HCT116 (cell line): ENCODE measurements at regions not wholly inside any gene's neighbourhood (a gene's known extent, or its start where the extent isn't known, plus 50 kb on each side); places are given as distances from the start of the nearest gene placed in this dataset.

Source experiments
- ATAC-seq: fragments of 200-7000 bp; cut with Tn5 transposase; 2 replicates; pipeline ENCODE4 v1.9.1; 2020; ENCODE audit warnings: mild to moderate bottlenecking, moderate library complexity
- BruUV-seq: library from RNA; stranded (reverse); fragments of 400-500 nt; replicated peaks from 2 replicates; lab custom pipeline; 2021; lab: Mats Ljungman, UMichigan
- CTCF ChIA-PET: fragments of 300-600 bp; sonication (Branson Sonifier 250); formaldehyde crosslinking; loops from one replicate; lab custom pipeline; 2021; ENCODE audit warnings: antibody characterized with exemption; lab: Charles Lee
- POLR2A ChIA-PET: fragments of 300-600, 350-600 bp; sonication (Branson Sonifier 250); formaldehyde crosslinking; loops from one replicate; lab custom pipeline; 2021; ENCODE audit warnings: antibody characterized with exemption; lab: Charles Lee
- RAD21 ChIA-PET, 2 experiments: fragments of 300-600 bp; sonication (Branson Sonifier 250); formaldehyde crosslinking; loops; one replicate each; lab custom pipeline; 2023; ENCODE audit warnings: low total read pairs in 2 of 2; ENCODE audit not compliant: uncharacterized antibody in 2 of 2, unreplicated experiment in 2 of 2, low non-redundant PET in 1 of 2; lab: Charles Lee
- DNase-seq: peaks from one replicate; pipeline ENCODE4 v3.0.0-alpha.2; 2010; ENCODE audit warnings: low read depth, low spot score
- H2AFZ ChIP-seq: fragments of 200-600 bp; shearing (Covaris generic), sonication (generic); 2 replicates; pipeline ENCODE4 v1.6.1; 2017; ENCODE audit warnings: low read depth, mixed run types, mixed read lengths, antibody characterized with exemption, low read length; ENCODE audit not compliant: poor library complexity, severe bottlenecking
- H3K27ac ChIP-seq: 2 replicates; pipeline ENCODE4 v1.5.1; 2012; ENCODE audit warnings: low read depth, low read length
- H3K27me3 ChIP-seq: fragments of 200-600 bp; sonication (generic); 2 replicates; pipeline ENCODE4 v1.6.1; 2016; ENCODE audit warnings: mixed run types, low read length, mixed read lengths; ENCODE audit not compliant: insufficient read depth
- H3K36me3 ChIP-seq, 2 experiments: fragments of 200-500 bp in 1 of 2; fragments of 200-600 bp in 1 of 2; sonication (Bioruptor generic) in 1 of 2; sonication (generic) in 1 of 2; 2 replicates each; pipeline versions ENCODE4 v1.5.1 to v1.6.1; 2014 to 2016; ENCODE audit warnings: low read length in 2 of 2, inconsistent platforms in 1 of 2, mixed read lengths in 1 of 2, mixed run types in 1 of 2; ENCODE audit not compliant: insufficient read depth in 2 of 2, control insufficient read depth in 1 of 2
- H3K4me1 ChIP-seq, 2 experiments: fragments of 200-600 bp in 1 of 2; sonication (generic) in 1 of 2; 2 replicates each; pipeline versions ENCODE4 v1.5.1 to v1.6.1; 2012 to 2017; ENCODE audit warnings: low read length in 2 of 2, inconsistent platforms in 1 of 2, mild to moderate bottlenecking in 1 of 2, mixed read lengths in 1 of 2, mixed run types in 1 of 2, moderate library complexity in 1 of 2; ENCODE audit not compliant: insufficient read depth in 2 of 2, control insufficient read depth in 1 of 2
- H3K4me2 ChIP-seq: fragments of 200-600 bp; sonication (generic); 2 replicates; pipeline ENCODE4 v1.6.1; 2017; ENCODE audit warnings: mixed run types, low read length, mixed read lengths
- H3K4me3 ChIP-seq, 2 experiments: fragments of 200-600 bp in 1 of 2; sonication (generic) in 1 of 2; replicated peaks in 1 of 2; 2 replicates each; pipeline ENCODE4 v1.5.1; 2011 to 2016; ENCODE audit warnings: low read length in 2 of 2, control low read depth in 1 of 2, low read depth in 1 of 2, mild to moderate bottlenecking in 1 of 2, mixed read lengths in 1 of 2, mixed run types in 1 of 2
- H3K79me2 ChIP-seq: fragments of 200-600 bp; sonication (generic); 2 replicates; pipeline ENCODE4 v1.6.1; 2017; ENCODE audit warnings: mild to moderate bottlenecking, mixed run types, low read length, moderate library complexity, mixed read lengths; ENCODE audit not compliant: insufficient read depth
- H3K9ac ChIP-seq: fragments of 200-600 bp; sonication (generic); 2 replicates; pipeline ENCODE4 v1.6.1; 2016; ENCODE audit warnings: low read length, mixed read lengths
- H3K9me2 ChIP-seq: fragments of 200-600 bp; sonication (generic), shearing (Covaris generic); 2 replicates; pipeline ENCODE4 v1.6.1; 2017; ENCODE audit warnings: mixed run types, mild to moderate bottlenecking, moderate library complexity; ENCODE audit not compliant: insufficient read depth
- H3K9me3 ChIP-seq, 2 experiments: fragments of 200-500 bp in 1 of 2; fragments of 200-600 bp in 1 of 2; sonication (Bioruptor generic) in 1 of 2; sonication (generic) in 1 of 2; 2 replicates each; pipeline ENCODE4 v1.6.1; 2014 to 2017; ENCODE audit warnings: low read length in 2 of 2, mixed read lengths in 2 of 2, inconsistent platforms in 1 of 2, low read depth in 1 of 2, mild to moderate bottlenecking in 1 of 2, mixed run types in 1 of 2, moderate library complexity in 1 of 2; ENCODE audit not compliant: control insufficient read depth in 1 of 2, insufficient read depth in 1 of 2
- H4K20me1 ChIP-seq: fragments of 200-600 bp; sonication (generic), shearing (Covaris generic); 2 replicates; pipeline ENCODE4 v1.6.1; 2017; ENCODE audit warnings: mixed run types, mild to moderate bottlenecking, moderate library complexity; ENCODE audit not compliant: insufficient read depth
- ATF3 ChIP-seq: IDR thresholded peaks from 2 replicates; pipeline ENCODE4 v1.6.1; 2012
- CTCF ChIP-seq, 3 experiments: fragments of 200-600 bp in 1 of 3; sonication (generic) in 1 of 3; IDR thresholded peaks in 2 of 3; conservative IDR thresholded peaks in 1 of 3; 2 replicates each; pipeline ENCODE4 v1.5.1; 2012 to 2017; ENCODE audit warnings: low read depth in 2 of 3, low read length in 2 of 3, antibody characterized with exemption in 1 of 3, borderline replicate concordance in 1 of 3, control low read depth in 1 of 3, mild to moderate bottlenecking in 1 of 3, mixed read lengths in 1 of 3, mixed run types in 1 of 3, moderate library complexity in 1 of 3; ENCODE audit not compliant: insufficient read depth in 1 of 3
- ELF1 ChIP-seq: IDR thresholded peaks from 2 replicates; pipeline ENCODE4 v1.6.1; 2012; ENCODE audit warnings: low read depth, borderline replicate concordance
- EZH2 ChIP-seq: fragments of 200-600 bp; sonication (generic); IDR thresholded peaks from 2 replicates; pipeline ENCODE4 v1.6.1; 2017; ENCODE audit warnings: antibody characterized with exemption, mixed run types
- JUND ChIP-seq: IDR thresholded peaks from 2 replicates; pipeline ENCODE4 v1.6.1; 2012
- MAX ChIP-seq: IDR thresholded peaks from 2 replicates; pipeline ENCODE4 v1.6.1; 2012
- POLR2AphosphoS5 ChIP-seq: IDR thresholded peaks from 2 replicates; pipeline ENCODE4 v1.6.1; 2011; ENCODE audit warnings: mild to moderate bottlenecking, low read depth, low read length, moderate library complexity
- REST ChIP-seq: IDR thresholded peaks from 2 replicates; pipeline ENCODE4 v1.6.1; 2012; ENCODE audit warnings: low read depth
- SP1 ChIP-seq: IDR thresholded peaks from 2 replicates; pipeline ENCODE4 v1.6.1; 2012; ENCODE audit warnings: low read depth
- SRF ChIP-seq: IDR thresholded peaks from 2 replicates; pipeline ENCODE4 v1.6.1; 2012; ENCODE audit warnings: low read depth
- TCF7L2 ChIP-seq: IDR thresholded peaks from 2 replicates; pipeline ENCODE4 v1.7.0; 2011; ENCODE audit warnings: borderline replicate concordance, inconsistent platforms; ENCODE audit not compliant: insufficient read depth, insufficient read length; ENCODE audit errors: extremely low read depth
- YY1 ChIP-seq: IDR thresholded peaks from 2 replicates; pipeline ENCODE4 v1.6.1; 2011; ENCODE audit warnings: low read length, low read depth, moderate library complexity, mild to moderate bottlenecking; ENCODE audit not compliant: insufficient replicate concordance; ENCODE audit errors: extremely low read depth
- ZBTB33 ChIP-seq: IDR thresholded peaks from 2 replicates; pipeline ENCODE4 v1.6.1; 2011; ENCODE audit warnings: mild to moderate bottlenecking, low read length, moderate library complexity; ENCODE audit not compliant: insufficient replicate concordance; ENCODE audit errors: extremely low read depth
- ZNF274 ChIP-seq: fragments of 200-500 bp; sonication (Bioruptor generic); IDR thresholded peaks from 2 replicates; pipeline ENCODE4 v1.6.1; 2014; ENCODE audit warnings: mild to moderate bottlenecking, low read depth, low read length, inconsistent platforms
- intact Hi-C: fragments of 100-400 bp; cut with micrococcal nuclease; formaldehyde crosslinking; loops from 2 replicates; pipeline ENCODE4 v1.10.0; 2022

- H2AFZ ChIP-seq, result peak overlapping the region; percentile 49
- H3K27ac ChIP-seq, result no peak overlapping the region
- H3K4me1 ChIP-seq, result peaks cover under 1 to 5% of the 10 kb centered on the region in 2 experiments; a peak in 2 of 4 replicates
- no TSS peak for BruUV-seq
- intact Hi-C loops, result loop anchor here (5.0 kb wide), 1 partner anchor 718 kb away; no protein-coding TSS in a partner anchor
- no peaks in the 10 kb centered on the region for H3K9me3 ChIP-seq
- H3K4me3 ChIP-seq, result no peak overlapping the region
- no peaks in the 10 kb centered on the region for H3K79me2 ChIP-seq
- CTCF ChIA-PET, result interaction anchor here (0.5 to 3.3 kb wide), 12 partner anchors 25 to 666 kb away, joined by 3 to 40 read pairs (median 4); no protein-coding TSS in a partner anchor
- 0 out of 2 replicates have a peak, but pooled peaks have one; percentile 15 for ATAC-seq
- H3K27me3 ChIP-seq, result no peaks in the 10 kb centered on the region
- H3K9ac ChIP-seq, result no peak overlapping the region
- no peaks in the 10 kb centered on the region for H3K9me2 ChIP-seq
- no peak for DNase-seq
- 0 out of 2 replicates have a peak overlapping the region, but pooled peaks have one; percentile 60 for H3K4me2 ChIP-seq
- POLR2A ChIA-PET, result no interaction called here
- no peaks in the 10 kb centered on the region for H4K20me1 ChIP-seq
- TF ChIP-seq CTCF (IDR thresholded peaks at IDR 0.05 in 2 of 3, conservative IDR thresholded peaks at IDR 0.05 in 1 of 3; ENCODE audit: borderline replicate concordance in 1 of 3, insufficient read depth in 1 of 3, low read depth in 2 of 3, low read length in 2 of 3) (no peak), ATF3 (no peak), JUND (no peak), POLR2AphosphoS5 (no peak), EZH2 (no peak), TCF7L2 (no peak), SP1 (no peak), ZBTB33 (no peak), ZNF274 (no peak), SRF (no peak), REST (no peak), ELF1 (no peak), MAX (no peak), YY1 (no peak)
- no peaks in the 10 kb centered on the region for H3K36me3 ChIP-seq
- RAD21 ChIA-PET, result interaction anchor here (1.2 to 1.5 kb wide), 3 partner anchors 42 to 494 kb away, joined by 4 to 7 read pairs (median 6); no protein-coding TSS in a partner anchor
Measured at GRCh38 chr6:25224242-25224641, 54.9 kb upstream of the CARMIL1 start.
